GM12878 (cell line): ENCODE measurements at regions not wholly inside any gene's neighbourhood (a gene's known extent, or its start where the extent isn't known, plus 50 kb on each side); places are given as distances from the start of the nearest gene placed in this dataset.

ENCODE experiments used
- ATAC-seq: fragments of 200-7000 bp; cut with Tn5 transposase; 3 replicates; pipeline ENCODE4 v1.9.1; 2020; ENCODE audit warnings: mild to moderate bottlenecking, moderate library complexity
- BruUV-seq: library from RNA; stranded (reverse); fragments of 400-500 nt; replicated peaks from 2 replicates; lab custom pipeline; 2021; lab: Mats Ljungman, UMichigan
- CTCF ChIA-PET: fragments of 300-600 bp; sonication (Branson Sonifier 250); formaldehyde crosslinking; extraction: SDS; loops from one replicate; lab custom pipeline; 2021; ENCODE audit warnings: inconsistent platforms; lab: Yijun Ruan, JAX
- POLR2A ChIA-PET: fragments of 350-600 bp; formaldehyde crosslinking; extraction: SDS; loops from one replicate; lab custom pipeline; 2021; ENCODE audit warnings: inconsistent platforms; lab: Charles Lee
- RAD21 ChIA-PET: fragments of 300-600 bp; sonication (Branson Sonifier 250); formaldehyde crosslinking; loops from one replicate; lab custom pipeline; 2023; ENCODE audit warnings: antibody characterized with exemption; ENCODE audit not compliant: unreplicated experiment; lab: Charles Lee
- SMC1A ChIA-PET: fragments of 300-600 bp; sonication (Branson Sonifier 250); formaldehyde crosslinking; loops from one replicate; lab custom pipeline; 2023; ENCODE audit not compliant: unreplicated experiment, uncharacterized antibody; lab: Charles Lee
- DNase-seq: peaks from one replicate; pipeline ENCODE4 v3.0.0-alpha.2; 2011; ENCODE audit warnings: low read depth, low spot score
- FAIRE-seq: peaks from 3 replicates; lab custom pipeline; 2011; peaks lifted over from hg19 to GRCh38; lab: Jason Lieb, UNC
- H2AFZ ChIP-seq: 2 replicates; pipeline ENCODE4 v1.6.0; 2011; ENCODE audit warnings: low read depth, low read length, control low read depth; ENCODE audit not compliant: control insufficient read depth
- H3K27ac ChIP-seq: 2 replicates; pipeline ENCODE4 v1.5.1; 2011; ENCODE audit warnings: control low read depth; ENCODE audit not compliant: control insufficient read depth, insufficient read depth
- H3K27me3 ChIP-seq, 2 experiments: replicated peaks in 1 of 2; 2 replicates each; pipeline versions ENCODE4 v1.6.0 to v1.6.1; 2011; ENCODE audit warnings: low read length in 1 of 2; ENCODE audit not compliant: control insufficient read depth in 2 of 2, insufficient read depth in 2 of 2
- H3K36me3 ChIP-seq, 2 experiments: 2 replicates each; pipeline ENCODE4 v1.5.1; 2011; ENCODE audit warnings: low read length in 1 of 2; ENCODE audit not compliant: control insufficient read depth in 2 of 2, insufficient read depth in 2 of 2
- H3K4me1 ChIP-seq: 2 replicates; pipeline ENCODE4 v1.6.1; 2011; ENCODE audit warnings: mild to moderate bottlenecking, low read length, moderate library complexity, mixed read lengths; ENCODE audit not compliant: control insufficient read depth, insufficient read depth
- H3K4me2 ChIP-seq: 2 replicates; pipeline ENCODE4 v1.6.0; 2011; ENCODE audit warnings: control low read depth; ENCODE audit not compliant: control insufficient read depth, insufficient read depth
- H3K4me3 ChIP-seq: fragments of 200-600 bp; sonication (generic); 2 replicates; pipeline ENCODE4 v1.5.1; 2016
- H3K79me2 ChIP-seq: 2 replicates; pipeline ENCODE4 v1.6.0; 2011; ENCODE audit warnings: low read length; ENCODE audit not compliant: control insufficient read depth, insufficient read depth
- H3K9ac ChIP-seq: 2 replicates; pipeline ENCODE4 v1.8.0; 2011; ENCODE audit warnings: low read length, control low read depth, mixed read lengths; ENCODE audit not compliant: control insufficient read depth, insufficient read depth
- H3K9me3 ChIP-seq: replicated peaks from 3 replicates; pipeline ENCODE4 v1.5.1; 2011; ENCODE audit warnings: mild to moderate bottlenecking, low read length; ENCODE audit not compliant: control insufficient read depth, insufficient read depth
- H4K20me1 ChIP-seq: 2 replicates; pipeline ENCODE4 v1.6.0; 2011; ENCODE audit not compliant: control insufficient read depth, insufficient read depth
- BACH1 ChIP-seq: fragments of 450-650 bp; IDR thresholded peaks from 2 replicates; pipeline ENCODE4 v1.6.1; 2017; ENCODE audit warnings: mild to moderate bottlenecking, borderline replicate concordance
- E2F4 ChIP-seq: IDR thresholded peaks from 2 replicates; pipeline ENCODE4 v1.6.1; 2012; ENCODE audit warnings: low read depth, low read length, improper control_type of control experiment
- ETV6 ChIP-seq, 2 experiments: fragments of 450-650 bp in 1 of 2; IDR thresholded peaks in 1 of 2; conservative IDR thresholded peaks in 1 of 2; 2 replicates each; pipeline ENCODE4 v1.6.1; 2014; ENCODE audit warnings: antibody characterized with exemption in 1 of 2, borderline replicate concordance in 1 of 2, low read depth in 1 of 2, mild to moderate bottlenecking in 1 of 2, moderate library complexity in 1 of 2
- KLF5 ChIP-seq: fragments of 450-650 bp; IDR thresholded peaks from 2 replicates; pipeline ENCODE4 v1.6.1; 2014; ENCODE audit warnings: mild to moderate bottlenecking; ENCODE audit not compliant: partially characterized antibody
- MEF2A ChIP-seq: IDR thresholded peaks from 2 replicates; pipeline ENCODE4 v1.6.1; 2011; ENCODE audit warnings: low read depth, mild to moderate bottlenecking, low read length, moderate library complexity; ENCODE audit not compliant: insufficient read depth
- NFYB ChIP-seq: IDR thresholded peaks from 2 replicates; pipeline ENCODE4 v1.6.1; 2011; ENCODE audit warnings: low read depth, mild to moderate bottlenecking, low read length, improper control_type of control experiment, moderate library complexity; ENCODE audit not compliant: insufficient read depth
- PAX5 ChIP-seq: IDR thresholded peaks from 2 replicates; pipeline ENCODE4 v1.6.1; 2011; ENCODE audit warnings: low read depth, low read length, borderline replicate concordance
- POU2F2 ChIP-seq: IDR thresholded peaks from 3 replicates; pipeline ENCODE4 v1.6.1; 2011; ENCODE audit warnings: low read depth, mild to moderate bottlenecking, low read length, borderline replicate concordance
- RUNX3 ChIP-seq: IDR thresholded peaks from 2 replicates; pipeline ENCODE4 v1.6.1; 2012; ENCODE audit warnings: low read length, inconsistent platforms
- SRF ChIP-seq, 2 experiments: IDR thresholded peaks; 2 replicates each; pipeline ENCODE4 v1.6.1; 2011; ENCODE audit warnings: low read depth in 2 of 2, low read length in 2 of 2, mild to moderate bottlenecking in 1 of 2, moderate library complexity in 1 of 2
- TARDBP ChIP-seq: IDR thresholded peaks from 2 replicates; pipeline ENCODE4 v1.6.1; 2016; ENCODE audit warnings: borderline replicate concordance
- WRNIP1 ChIP-seq: IDR thresholded peaks from 2 replicates; pipeline ENCODE4 v1.6.1; 2011; ENCODE audit warnings: low read depth, low read length, improper control_type of control experiment, borderline replicate concordance
- ZNF207 ChIP-seq: fragments of 450-650 bp; IDR thresholded peaks from 2 replicates; pipeline ENCODE4 v1.6.1; 2014; ENCODE audit warnings: antibody characterized with exemption, mild to moderate bottlenecking, borderline replicate concordance
- WGBS: methylation state at CpG from one replicate; pipeline ENCODE4 v1.1.6; 2016; ENCODE audit warnings: low lambda C conversion rate; ENCODE audit not compliant: insufficient replicate concordance, insufficient coverage; ENCODE audit errors: missing lambda C conversion rate; 5-methylcytosine and 5-hydroxymethylcytosine counted together
- in situ Hi-C: fragments of 300-500 bp; cut with MboI; formaldehyde crosslinking; loops from 9 replicates; pipeline ENCODE4 v1.14.3; 2018; ENCODE audit warnings: mixed read lengths
- intact Hi-C: fragments of 100-400 bp; cut with micrococcal nuclease; formaldehyde crosslinking; loops from one replicate; pipeline ENCODE4 v1.14.2; 2022; ENCODE audit not compliant: unreplicated experiment
- TF ChIP-seq, protein P1 (sequence below): fragments of 450-650 bp; IDR thresholded peaks from 2 replicates; pipeline ENCODE4 v1.6.1; 2016; ENCODE audit warnings: mild to moderate bottlenecking

- 70% methylated on average over 7 of the region's 7 CpGs for WGBS
- DNase-seq (no peak), ATAC-seq (no peak), FAIRE-seq (no peak)
- Histone ChIP-seq H2AFZ (no peak overlapping the region), H3K4me3 (no peak overlapping the region), H4K20me1 (no peaks in the 10 kb centered on the region), H3K27ac (no peak overlapping the region), H3K9me3 (no peaks in the 10 kb centered on the region; the same call in 2 of the 3 replicates), H3K27me3 (no peaks in the 10 kb centered on the region), H3K4me2 (no peak overlapping the region), H3K79me2 (no peaks in the 10 kb centered on the region; the same call in 1 of the 2 replicates), H3K9ac (no peak overlapping the region), H3K4me1 (peaks cover 13% of the 10 kb centered on the region), H3K36me3 (no peaks in the 10 kb centered on the region)
- in situ Hi-C loops, result no loop called here
- SMC1A ChIA-PET, result no interaction called here
- CTCF ChIA-PET, result no interaction called here
- intact Hi-C loops, result no loop called here
- RAD21 ChIA-PET, result no interaction called here
- BruUV-seq, result no TSS peak
- no peak for TF ChIP-seq BACH1
- no peak for TF ChIP-seq KLF5
- POLR2A ChIA-PET, result no interaction called here
These were observed 322.2 kb downstream of the BRD1 start for GRCh38 chr22:49505337-49506009.

DNA sequence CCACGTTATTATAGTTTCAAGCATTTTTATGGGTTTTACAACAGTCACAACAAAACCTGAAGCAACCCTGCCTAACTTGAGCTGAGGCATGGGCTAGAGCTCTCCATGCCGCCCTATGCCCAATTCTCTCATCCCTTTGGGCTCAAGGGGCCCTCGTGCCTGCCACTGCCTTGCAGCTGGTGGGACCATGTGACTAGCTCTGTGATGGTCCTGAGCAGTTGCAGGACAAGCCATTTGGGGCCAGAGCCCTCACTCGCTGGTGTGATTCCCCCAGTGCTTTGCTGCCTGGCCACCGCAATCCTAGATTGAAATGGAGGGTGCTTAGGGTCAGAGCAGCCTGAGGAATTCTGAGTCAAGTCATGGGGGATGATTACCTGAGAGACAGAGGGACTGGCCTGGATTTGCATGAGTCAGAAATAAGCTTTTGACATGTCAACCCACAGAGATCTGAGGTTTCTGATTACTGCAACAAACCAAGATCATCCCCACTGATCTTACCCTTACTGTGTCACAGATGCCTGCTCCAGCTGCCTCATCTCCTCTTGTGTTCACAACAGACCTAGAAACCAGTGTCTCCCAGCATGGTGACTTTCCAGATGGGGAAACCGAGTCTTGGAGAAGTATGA lies 323.7 kb downstream of the BRD1 start:
- DNase-seq (peak; percentile 37), ATAC-seq (peak; percentile 55), FAIRE-seq (no peak)
- 11% methylated on average over 6 of the region's 6 CpGs for WGBS
- no peak overlapping the region for H2AFZ ChIP-seq
- no peaks in the 10 kb centered on the region; the same call in 2 of the 3 replicates for H3K9me3 ChIP-seq
- H3K4me3 ChIP-seq, result no peak overlapping the region; the same call in 1 of the 2 replicates
- no peaks in the 10 kb centered on the region for H3K27me3 ChIP-seq
- in situ Hi-C loops (no loop called here), intact Hi-C loops (no loop called here)
- H3K36me3 ChIP-seq, result no peaks in the 10 kb centered on the region
- H3K79me2 ChIP-seq, result no peaks in the 10 kb centered on the region; the same call in 1 of the 2 replicates
- no peak overlapping the region for H3K9ac ChIP-seq
- H3K4me1 ChIP-seq, result peaks cover 13% of the 10 kb centered on the region
- ChIA-PET RAD21 (interaction anchor here (1.0 kb wide), 1 partner anchor 10 kb away, joined by 3 read pairs; no protein-coding TSS in a partner anchor), CTCF (no interaction called here), SMC1A (interaction anchor here (0.6 to 1.0 kb wide), 3 partner anchors 31 to 154 kb away, joined by 3 read pairs; no protein-coding TSS in a partner anchor), POLR2A (no interaction called here)
- no peaks in the 10 kb centered on the region for H4K20me1 ChIP-seq
- H3K27ac ChIP-seq, result peak overlapping the region; percentile 30; the same call in 1 of the 2 replicates
- BruUV-seq, result no TSS peak
- H3K4me2 ChIP-seq, result peak overlapping the region; percentile 75
- TF ChIP-seq NFYB (no peak), MEF2A (0 out of 2 replicates have a peak, but pooled peaks have one; percentile 31), SRF (IDR thresholded peaks at IDR 0.05; ENCODE audit: low read depth in 2 of 2, low read length in 2 of 2) (no peak), POU2F2 (peak; percentile 49; the same call in 2 of the 3 replicates), WRNIP1 (no peak), PAX5 (peak; percentile 68; the same call in 1 of the 2 replicates), ZNF207 (no peak), ETV6 (conservative IDR thresholded peaks at IDR 0.05 in 1 of 2, IDR thresholded peaks at IDR 0.05 in 1 of 2; ENCODE audit: borderline replicate concordance in 1 of 2, low read depth in 1 of 2) (no peak), TARDBP (no peak), RUNX3 (peak; percentile 63), E2F4 (no peak)
- TF ChIP-seq, protein P1, sequence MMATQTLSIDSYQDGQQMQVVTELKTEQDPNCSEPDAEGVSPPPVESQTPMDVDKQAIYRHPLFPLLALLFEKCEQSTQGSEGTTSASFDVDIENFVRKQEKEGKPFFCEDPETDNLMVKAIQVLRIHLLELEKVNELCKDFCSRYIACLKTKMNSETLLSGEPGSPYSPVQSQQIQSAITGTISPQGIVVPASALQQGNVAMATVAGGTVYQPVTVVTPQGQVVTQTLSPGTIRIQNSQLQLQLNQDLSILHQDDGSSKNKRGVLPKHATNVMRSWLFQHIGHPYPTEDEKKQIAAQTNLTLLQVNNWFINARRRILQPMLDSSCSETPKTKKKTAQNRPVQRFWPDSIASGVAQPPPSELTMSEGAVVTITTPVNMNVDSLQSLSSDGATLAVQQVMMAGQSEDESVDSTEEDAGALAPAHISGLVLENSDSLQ, result peak; percentile 60; the same call in 1 of the 2 replicates
